Gastrocnemius medialis (tissue), 4 donors: ENCODE measurements at regions not wholly inside any gene's neighbourhood (a gene's known extent, or its start where the extent isn't known, plus 50 kb on each side); places are given as distances from the start of the nearest gene placed in this dataset.

ENCODE experiments used
- ATAC-seq, 2 donors: fragments of 150-250 bp; one replicate each; pipeline ENCODE4 v1.9.1; 2016
- DNase-seq, 2 donors: peaks; one replicate each; pipeline ENCODE4 v3.0.0-alpha.2; 2019
- H3K27ac ChIP-seq, 4 donors: fragments of 200-600 bp; sonication (generic); 1 replicate in 1 of 4; 2 replicates in 3 of 4; pipeline ENCODE4 v1.5.1; 2016 to 2018; ENCODE audit warnings: mild to moderate bottlenecking in 2 of 4, moderate library complexity in 1 of 4
- H3K27me3 ChIP-seq, 3 donors: fragments of 200-600 bp; sonication (generic) in 2 of 3; 1 replicate in 1 of 3; 2 replicates in 2 of 3; pipeline versions ENCODE4 v1.5.1 to v1.6.0; 2016 to 2019; ENCODE audit warnings: mild to moderate bottlenecking in 1 of 3, moderate library complexity in 1 of 3
- H3K36me3 ChIP-seq, 2 donors: fragments of 200-600 bp; sonication (generic) in 1 of 2; one replicate each; pipeline ENCODE4 v1.5.1; 2017 to 2018
- H3K4me1 ChIP-seq, 2 donors: fragments of 200-600 bp; sonication (generic) in 1 of 2; one replicate each; pipeline ENCODE4 v1.5.1; 2016 to 2017; ENCODE audit warnings: mild to moderate bottlenecking in 2 of 2
- H3K4me3 ChIP-seq, 4 donors: fragments of 200-600 bp; sonication (generic) in 3 of 4; 1 replicate in 1 of 4; 2 replicates in 3 of 4; pipeline ENCODE4 v1.5.1; 2016 to 2019; ENCODE audit warnings: mild to moderate bottlenecking in 2 of 4
- H3K9me3 ChIP-seq, 3 donors: fragments of 200-600 bp; sonication (generic) in 2 of 3; 1 replicate in 1 of 3; 2 replicates in 2 of 3; pipeline ENCODE4 v1.5.1; 2016 to 2019
- CTCF ChIP-seq, 5 experiments: fragments of 450-650 bp in 3 of 5; fragments of 200-600 bp in 2 of 5; sonication (generic) in 2 of 5; IDR thresholded peaks in 4 of 5; conservative IDR thresholded peaks in 1 of 5; 1 replicate in 4 of 5; 2 replicates in 1 of 5; pipeline ENCODE4 v1.5.1; 2016 to 2019; ENCODE audit warnings: antibody characterized with exemption in 5 of 5, mild to moderate bottlenecking in 3 of 5, moderate library complexity in 3 of 5
- POLR2A ChIP-seq, 2 donors: fragments of 450-650 bp; IDR thresholded peaks; one replicate each; pipeline ENCODE4 v1.6.1; 2017; ENCODE audit warnings: antibody characterized with exemption in 2 of 2, mild to moderate bottlenecking in 2 of 2, moderate library complexity in 2 of 2
- in situ Hi-C, 4 donors: fragments of 200-750 bp; cut with MboI; loops; one replicate each; pipeline versions ENCODE4 v1.15.0 to v1.8.0; 2017; ENCODE audit warnings: low sequenced_read_pairs in 4 of 4
- intact Hi-C: fragments of 100-400 bp; cut with DNase I; formaldehyde crosslinking; loops from one replicate; pipeline ENCODE4 v1.15.1; 2023; ENCODE audit warnings: low total_unique reads

- in situ Hi-C loops = no loop called here
- no peaks in the 10 kb centered on the region for H3K27me3 ChIP-seq
- H3K9me3 ChIP-seq = no peaks in the 10 kb centered on the region
- intact Hi-C loops = no loop called here
- TF ChIP-seq POLR2A (IDR thresholded peaks at IDR 0.05) (no peak), CTCF (IDR thresholded peaks at IDR 0.05 in 4 of 5, conservative IDR thresholded peaks at IDR 0.05 in 1 of 5) (no peak)
- DNase-seq = no peak
- no peaks in the 10 kb centered on the region for H3K4me1 ChIP-seq
- H3K36me3 ChIP-seq = no peaks in the 10 kb centered on the region
- no peak overlapping the region for H3K4me3 ChIP-seq
- no peak for ATAC-seq
- H3K27ac ChIP-seq = no peak overlapping the region
These were observed 133.4 kb upstream of the ERRFI1 start for GRCh38 chr1:8159470-8160024.

- no peak overlapping the region for H3K27ac ChIP-seq
- in situ Hi-C loops (no loop called here), intact Hi-C loops (no loop called here)
- no peaks in the 10 kb centered on the region for H3K9me3 ChIP-seq
- TF ChIP-seq CTCF (IDR thresholded peaks at IDR 0.05 in 4 of 5, conservative IDR thresholded peaks at IDR 0.05 in 1 of 5) = no peak
- no peak for TF ChIP-seq POLR2A (IDR thresholded peaks at IDR 0.05)
- no peaks in the 10 kb centered on the region for H3K36me3 ChIP-seq
- no peak for DNase-seq
- H3K4me3 ChIP-seq = no peak overlapping the region
- no peaks in the 10 kb centered on the region for H3K27me3 ChIP-seq
- ATAC-seq = no peak
- no peaks in the 10 kb centered on the region for H3K4me1 ChIP-seq
These were observed 132.9 kb upstream of the ERRFI1 start for GRCh38 chr1:8158995-8159394.

- H3K9me3 ChIP-seq = no peaks in the 10 kb centered on the region
- in situ Hi-C loops = no loop called here
- intact Hi-C loops = no loop called here
- no peak overlapping the region for H3K27ac ChIP-seq
- TF ChIP-seq CTCF (IDR thresholded peaks at IDR 0.05 in 4 of 5, conservative IDR thresholded peaks at IDR 0.05 in 1 of 5) = no peak
- TF ChIP-seq POLR2A (IDR thresholded peaks at IDR 0.05) = no peak
- no peak for ATAC-seq
- H3K4me1 ChIP-seq = no peaks in the 10 kb centered on the region
- no peaks in the 10 kb centered on the region for H3K36me3 ChIP-seq
- H3K4me3 ChIP-seq = no peak overlapping the region
- no peaks in the 10 kb centered on the region for H3K27me3 ChIP-seq
- no peak for DNase-seq
These were observed 131.7 kb upstream of the ERRFI1 start for GRCh38 chr1:8157765-8158164.

- intact Hi-C loops = no loop called here
- no peaks in the 10 kb centered on the region for H3K9me3 ChIP-seq
- ATAC-seq = no peak
- no peaks in the 10 kb centered on the region for H3K27me3 ChIP-seq
- no peak overlapping the region for H3K27ac ChIP-seq
- TF ChIP-seq POLR2A (IDR thresholded peaks at IDR 0.05) (no peak), CTCF (IDR thresholded peaks at IDR 0.05 in 4 of 5, conservative IDR thresholded peaks at IDR 0.05 in 1 of 5) (no peak)
- in situ Hi-C loops = no loop called here
- no peak overlapping the region for H3K4me3 ChIP-seq
- H3K4me1 ChIP-seq = no peaks in the 10 kb centered on the region
- DNase-seq = no peak
- no peaks in the 10 kb centered on the region for H3K36me3 ChIP-seq
These were observed 129.5 kb upstream of the ERRFI1 start for GRCh38 chr1:8155528-8156186.

GRCh38 chr1:8154621-8155052, 128.5 kb upstream of the ERRFI1 start:
- in situ Hi-C loops (no loop called here), intact Hi-C loops (no loop called here)
- TF ChIP-seq CTCF (IDR thresholded peaks at IDR 0.05 in 4 of 5, conservative IDR thresholded peaks at IDR 0.05 in 1 of 5) = no peak
- no peak for TF ChIP-seq POLR2A (IDR thresholded peaks at IDR 0.05)
- DNase-seq (no peak), ATAC-seq (no peak)
- no peaks in the 10 kb centered on the region for H3K9me3 ChIP-seq
- H3K36me3 ChIP-seq = no peaks in the 10 kb centered on the region
- no peaks in the 10 kb centered on the region for H3K27me3 ChIP-seq
- no peak overlapping the region for H3K4me3 ChIP-seq
- no peak overlapping the region for H3K27ac ChIP-seq
- H3K4me1 ChIP-seq = no peaks in the 10 kb centered on the region
